Transverse colon (tissue), 4 donors: ENCODE measurements at regions not wholly inside any gene's neighbourhood (a gene's known extent, or its start where the extent isn't known, plus 50 kb on each side); places are given as distances from the start of the nearest gene placed in this dataset.

Experiments used
- DNase-seq: peaks from one replicate; pipeline ENCODE4 v3.0.0-alpha.2; 2019
- H3K27ac ChIP-seq, 4 donors: fragments of 200-600 bp; sonication (generic); 2 replicates each; pipeline ENCODE4 v1.5.1; 2016 to 2018; ENCODE audit warnings: inconsistent platforms in 4 of 4
- H3K27me3 ChIP-seq: fragments of 200-600 bp; sonication (generic); 2 replicates; pipeline ENCODE4 v1.5.1; 2017; ENCODE audit warnings: inconsistent platforms
- H3K36me3 ChIP-seq, 4 donors: fragments of 200-600 bp; sonication (generic); 2 replicates each; pipeline ENCODE4 v1.5.1; 2017 to 2019; ENCODE audit warnings: inconsistent platforms in 4 of 4
- H3K4me1 ChIP-seq, 4 donors: fragments of 200-600 bp; sonication (generic); 2 replicates each; pipeline ENCODE4 v1.5.1; 2017 to 2020; ENCODE audit warnings: inconsistent platforms in 4 of 4
- H3K4me3 ChIP-seq, 4 donors: fragments of 200-600 bp; sonication (generic); 1 replicate in 1 of 4; 2 replicates in 3 of 4; pipeline versions ENCODE4 v1.5.1 to v1.6.1; 2017 to 2019; ENCODE audit warnings: inconsistent platforms in 4 of 4
- H3K9me3 ChIP-seq, 2 donors: fragments of 200-600 bp; sonication (generic); 2 replicates each; pipeline ENCODE4 v1.5.1; 2017 to 2019; ENCODE audit warnings: inconsistent platforms in 2 of 2
- CTCF ChIP-seq, 5 experiments: fragments of 200-600 bp in 3 of 5; fragments of 450-650 bp in 2 of 5; sonication (generic) in 3 of 5; IDR thresholded peaks; 1 replicate in 2 of 5; 2 replicates in 3 of 5; pipeline ENCODE4 v1.5.1; 2016 to 2017; ENCODE audit warnings: antibody characterized with exemption in 5 of 5, inconsistent platforms in 3 of 5, mild to moderate bottlenecking in 2 of 5, moderate library complexity in 1 of 5
- EP300 ChIP-seq: sonication (generic); formaldehyde crosslinking; IDR thresholded peaks from one replicate; pipeline ENCODE4 v1.6.1; 2017; ENCODE audit warnings: antibody characterized with exemption, low read depth
- POLR2A ChIP-seq: fragments of 450-650 bp; IDR thresholded peaks from one replicate; pipeline ENCODE4 v1.6.1; 2016; ENCODE audit warnings: antibody characterized with exemption, mild to moderate bottlenecking, moderate library complexity
- POLR2AphosphoS5 ChIP-seq, 3 donors: sonication (generic); formaldehyde crosslinking; IDR thresholded peaks; one replicate each; pipeline ENCODE4 v1.6.1; 2016; ENCODE audit warnings: antibody characterized with exemption in 3 of 3
- WGBS, 2 donors: methylation state at CpG; one replicate each; pipeline ENCODE4 v1.1.5; 2018; ENCODE audit warnings: low coverage in 1 of 2; 5-methylcytosine and 5-hydroxymethylcytosine counted together
- in situ Hi-C, 4 donors: fragments of 200-750 bp; cut with MboI; loops; one replicate each; pipeline versions ENCODE4 v1.15.0 to v1.15.1; 2017; ENCODE audit warnings: low sequenced_read_pairs in 3 of 4, low pct_ligation_motif_present in 1 of 4, low pct_unique_long_range_greater_than_20kb in 1 of 4
- intact Hi-C: fragments of 100-400 bp; cut with DNase I; formaldehyde crosslinking; loops from one replicate; pipeline ENCODE4 v1.15.1; 2023; ENCODE audit warnings: low total_unique reads

GRCh38 chr16:25628766-25629165 is 63.0 kb upstream of the HS3ST4 start:
- H3K27ac ChIP-seq: no peak overlapping the region
- in situ Hi-C loops (no loop called here), intact Hi-C loops (no loop called here)
- H3K4me1 ChIP-seq: no peaks in the 10 kb centered on the region
- H3K36me3 ChIP-seq: no peaks in the 10 kb centered on the region
- WGBS, 2 donors: 78% methylated on average over 1 to 2 of the region's 2 CpGs
- no peak overlapping the region for H3K4me3 ChIP-seq
- H3K9me3 ChIP-seq: peaks cover 0 to 3% of the 10 kb centered on the region in 2 donors
- TF ChIP-seq CTCF (IDR thresholded peaks at IDR 0.05): no peak
- no peak for TF ChIP-seq POLR2AphosphoS5 (IDR thresholded peaks at IDR 0.05)
- no peak for TF ChIP-seq POLR2A
- TF ChIP-seq EP300: no peak
- H3K27me3 ChIP-seq: no peaks in the 10 kb centered on the region
- no peak for DNase-seq

GRCh38 chr16:25627641-25628040 is 64.1 kb upstream of the HS3ST4 start:
- Histone ChIP-seq H3K36me3 (no peaks in the 10 kb centered on the region), H3K9me3 (peaks cover 0 to 3% of the 10 kb centered on the region in 2 donors), H3K4me3 (no peak overlapping the region), H3K27me3 (no peaks in the 10 kb centered on the region), H3K4me1 (no peaks in the 10 kb centered on the region), H3K27ac (no peak overlapping the region)
- in situ Hi-C loops: no loop called here
- 21 to 51% methylated on average over 3 of the region's 3 CpGs for WGBS, 2 donors
- TF ChIP-seq CTCF (IDR thresholded peaks at IDR 0.05) (no peak), POLR2AphosphoS5 (IDR thresholded peaks at IDR 0.05) (no peak), EP300 (no peak), POLR2A (no peak)
- DNase-seq: no peak
- intact Hi-C loops: no loop called here

GRCh38 chr16:25626172-25626571 is 65.6 kb upstream of the HS3ST4 start:
- Histone ChIP-seq H3K9me3 (peaks cover 0 to 3% of the 10 kb centered on the region in 2 donors), H3K4me1 (no peaks in the 10 kb centered on the region), H3K27me3 (no peaks in the 10 kb centered on the region), H3K4me3 (no peak overlapping the region), H3K27ac (no peak overlapping the region), H3K36me3 (no peaks in the 10 kb centered on the region)
- in situ Hi-C loops: no loop called here
- WGBS, 2 donors: 71 to 77% methylated on average over 2 of the region's 2 CpGs
- TF ChIP-seq POLR2A (no peak), POLR2AphosphoS5 (IDR thresholded peaks at IDR 0.05) (no peak), EP300 (no peak), CTCF (IDR thresholded peaks at IDR 0.05) (no peak)
- intact Hi-C loops: no loop called here
- no peak for DNase-seq

- H3K4me1 ChIP-seq: no peaks in the 10 kb centered on the region
- no peak overlapping the region for H3K4me3 ChIP-seq
- no peak for DNase-seq
- H3K36me3 ChIP-seq: no peaks in the 10 kb centered on the region
- no peak for TF ChIP-seq POLR2AphosphoS5 (IDR thresholded peaks at IDR 0.05)
- TF ChIP-seq POLR2A: no peak
- no peak for TF ChIP-seq EP300
- no peak for TF ChIP-seq CTCF (IDR thresholded peaks at IDR 0.05)
- in situ Hi-C loops: no loop called here
- no peaks in the 10 kb centered on the region for H3K27me3 ChIP-seq
- H3K9me3 ChIP-seq: peaks cover 0 to 3% of the 10 kb centered on the region in 2 donors
- intact Hi-C loops: no loop called here
- WGBS, 2 donors: 37% methylated on average over 2 of the region's 2 CpGs; no CpG with 5 or more reads in 1 of the 2 donors
- H3K27ac ChIP-seq: no peak overlapping the region
Observed at GRCh38 chr16:25625620-25626019, 66.1 kb upstream of the HS3ST4 start.
